ENCODE measurements at regions not wholly inside any gene's neighbourhood (a gene's known extent, or its start where the extent isn't known, plus 50 kb on each side); places are given as distances from the start of the nearest gene placed in this dataset.

DNA sequence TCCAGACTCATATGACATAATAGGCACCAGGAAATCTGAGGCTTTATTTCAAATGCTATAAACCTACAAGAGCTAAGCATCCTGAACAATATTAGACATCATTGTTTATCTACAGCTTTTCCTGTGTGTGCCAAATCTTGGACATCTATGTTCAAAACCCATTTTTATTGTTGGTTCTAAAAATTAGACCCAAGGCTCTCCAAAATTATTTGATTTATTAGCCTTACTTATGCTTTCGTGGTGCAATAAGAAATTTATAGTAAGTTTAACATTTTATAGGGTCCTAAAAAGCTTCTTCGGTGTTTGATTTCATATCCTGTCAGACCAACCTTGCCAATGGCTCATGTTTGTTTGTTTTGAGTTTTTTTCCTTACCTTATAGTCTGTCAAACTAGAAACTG lies 1014.5 kb upstream of the MANEA start:
- Histone ChIP-seq H3K9me3 (replicated peaks; ENCODE audit: control insufficient read depth, insufficient read depth, low read length) (no peaks in the 10 kb centered on the region), H3K9ac (replicated peaks; ENCODE audit: extremely low read depth, insufficient read depth, low read length) (no peak overlapping the region), H3K27ac (ENCODE audit: insufficient read depth, low read depth, low read length) (no peak overlapping the region), H3K27me3 (ENCODE audit: control insufficient read depth in 2 of 2, insufficient read depth in 2 of 2, low read length in 2 of 2) (no peaks in the 10 kb centered on the region), H2AFZ (ENCODE audit: low read depth, low read length) (no peak overlapping the region), H3K9me1 (replicated peaks; ENCODE audit: control insufficient read depth, extremely low read depth, insufficient read depth, low read length) (no peaks in the 10 kb centered on the region), H4K20me1 (replicated peaks; ENCODE audit: control insufficient read depth, extremely low read depth, insufficient read depth, low read length) (no peaks in the 10 kb centered on the region), H3K4me2 (ENCODE audit: insufficient read depth, low read length) (no peak overlapping the region), H3K4me1 (ENCODE audit: control insufficient read depth, extremely low read depth, insufficient read depth, low read length) (no peaks in the 10 kb centered on the region), H3K79me2 (ENCODE audit: control insufficient read depth, insufficient read depth, low read length) (no peaks in the 10 kb centered on the region), H3K36me3 (ENCODE audit: control insufficient read depth in 2 of 2, extremely low read depth in 1 of 2, insufficient read depth in 2 of 2, low read length in 2 of 2) (no peaks in the 10 kb centered on the region), H3K4me3 (replicated peaks in 1 of 3; ENCODE audit: insufficient read depth in 1 of 3, low read depth in 1 of 3, low read length in 3 of 3) (no peak overlapping the region)
- ChIA-PET CTCF (no interaction called here), POLR2A (no interaction called here)
- no peak for FAIRE-seq
- intact Hi-C loops (cut with micrococcal nuclease) = no loop called here
- TF ChIP-seq GATA2 (IDR thresholded peaks at IDR 0.05; ENCODE audit: insufficient read depth, insufficient read length, low read depth, low read length) = no peak
- no peak for TF ChIP-seq POLR2AphosphoS5 (IDR thresholded peaks at IDR 0.05; ENCODE audit: insufficient read depth, low read depth, low read length)
- TF ChIP-seq JUN (IDR thresholded peaks at IDR 0.05; ENCODE audit: borderline replicate concordance, insufficient read depth, insufficient read length, low read depth) = no peak
- no peak for TF ChIP-seq EZH2 (IDR thresholded peaks at IDR 0.05; ENCODE audit: borderline replicate concordance, low read depth, low read length, severe bottlenecking)
- TF ChIP-seq POLR2A (IDR thresholded peaks at IDR 0.05; ENCODE audit: low read depth, low read length) = no peak
- no peak for TF ChIP-seq FOS (IDR thresholded peaks at IDR 0.05; ENCODE audit: borderline replicate concordance, insufficient read depth, low read length)
- no peak for TF ChIP-seq MYC (IDR thresholded peaks at IDR 0.05; ENCODE audit: low read depth, low read length)
- TF ChIP-seq, protein P1, sequence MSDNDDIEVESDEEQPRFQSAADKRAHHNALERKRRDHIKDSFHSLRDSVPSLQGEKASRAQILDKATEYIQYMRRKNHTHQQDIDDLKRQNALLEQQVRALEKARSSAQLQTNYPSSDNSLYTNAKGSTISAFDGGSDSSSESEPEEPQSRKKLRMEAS (IDR thresholded peaks at IDR 0.05; ENCODE audit: insufficient read depth, insufficient read length) = no peak
- TF ChIP-seq, protein P2, sequence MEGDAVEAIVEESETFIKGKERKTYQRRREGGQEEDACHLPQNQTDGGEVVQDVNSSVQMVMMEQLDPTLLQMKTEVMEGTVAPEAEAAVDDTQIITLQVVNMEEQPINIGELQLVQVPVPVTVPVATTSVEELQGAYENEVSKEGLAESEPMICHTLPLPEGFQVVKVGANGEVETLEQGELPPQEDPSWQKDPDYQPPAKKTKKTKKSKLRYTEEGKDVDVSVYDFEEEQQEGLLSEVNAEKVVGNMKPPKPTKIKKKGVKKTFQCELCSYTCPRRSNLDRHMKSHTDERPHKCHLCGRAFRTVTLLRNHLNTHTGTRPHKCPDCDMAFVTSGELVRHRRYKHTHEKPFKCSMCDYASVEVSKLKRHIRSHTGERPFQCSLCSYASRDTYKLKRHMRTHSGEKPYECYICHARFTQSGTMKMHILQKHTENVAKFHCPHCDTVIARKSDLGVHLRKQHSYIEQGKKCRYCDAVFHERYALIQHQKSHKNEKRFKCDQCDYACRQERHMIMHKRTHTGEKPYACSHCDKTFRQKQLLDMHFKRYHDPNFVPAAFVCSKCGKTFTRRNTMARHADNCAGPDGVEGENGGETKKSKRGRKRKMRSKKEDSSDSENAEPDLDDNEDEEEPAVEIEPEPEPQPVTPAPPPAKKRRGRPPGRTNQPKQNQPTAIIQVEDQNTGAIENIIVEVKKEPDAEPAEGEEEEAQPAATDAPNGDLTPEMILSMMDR (IDR thresholded peaks at IDR 0.05; ENCODE audit: extremely low read depth in 1 of 2, insufficient read depth in 1 of 2, low read depth in 1 of 2, low read length in 2 of 2) = no peak
- BruUV-seq (replicated peaks) = no TSS peak
- dilution Hi-C loops (cut with MboI; ENCODE audit: extremely low pct_ligation_motif_present, low sequenced_read_pairs) = no loop called here
- DNase-seq (ENCODE audit: low read depth, low spot score) = no peak
